Endodermal cell (in vitro differentiated cells): ENCODE measurements at regions not wholly inside any gene's neighbourhood (a gene's known extent, or its start where the extent isn't known, plus 50 kb on each side); places are given as distances from the start of the nearest gene placed in this dataset.

ENCODE experiments used
- DNase-seq: peaks from one replicate; pipeline ENCODE4 v3.0.0-alpha.2; 2017
- H3K27ac ChIP-seq: 2 replicates; pipeline ENCODE4 v1.5.1; 2013; ENCODE audit warnings: mild to moderate bottlenecking, low read depth, low read length, moderate library complexity
- H3K27me3 ChIP-seq: 2 replicates; pipeline ENCODE4 v1.6.1; 2013; ENCODE audit warnings: mild to moderate bottlenecking, low read length, moderate library complexity; ENCODE audit not compliant: insufficient read depth, control insufficient read depth, poor library complexity, severe bottlenecking
- H3K36me3 ChIP-seq: 2 replicates; pipeline ENCODE4 v1.7.0; 2013; ENCODE audit warnings: mild to moderate bottlenecking, low read length, moderate library complexity; ENCODE audit not compliant: control insufficient read depth, insufficient read depth
- H3K4me1 ChIP-seq: one replicate; pipeline ENCODE4 v1.7.0; 2013; ENCODE audit warnings: low read length; ENCODE audit not compliant: control insufficient read depth, insufficient read depth
- H3K4me3 ChIP-seq: 2 replicates; pipeline ENCODE4 v1.5.1; 2013; ENCODE audit warnings: mild to moderate bottlenecking, low read length, moderate library complexity
- H3K9ac ChIP-seq: 2 replicates; pipeline ENCODE4 v1.6.1; 2013; ENCODE audit warnings: mild to moderate bottlenecking, low read length, moderate library complexity; ENCODE audit not compliant: poor library complexity, severe bottlenecking; ENCODE audit errors: extremely low read depth
- H3K9me3 ChIP-seq: 2 replicates; pipeline ENCODE4 v1.6.1; 2013; ENCODE audit warnings: mild to moderate bottlenecking, low read length, moderate library complexity; ENCODE audit not compliant: control insufficient read depth
- H3K27ac Mint-ChIP-seq: 2 replicates; pipeline ENCODE4 v1.8.0; 2020; ENCODE audit warnings: mixed read lengths
- H3K27me3 Mint-ChIP-seq: 2 replicates; pipeline ENCODE4 v1.8.0; 2021; ENCODE audit warnings: mild to moderate bottlenecking, mixed read lengths; ENCODE audit not compliant: insufficient read depth
- H3K36me3 Mint-ChIP-seq: 2 replicates; pipeline ENCODE4 v1.8.0; 2020; ENCODE audit warnings: low read depth, mixed read lengths
- H3K4me1 Mint-ChIP-seq: 2 replicates; pipeline ENCODE4 v1.8.0; 2020; ENCODE audit warnings: mixed read lengths
- H3K4me3 Mint-ChIP-seq: 2 replicates; pipeline ENCODE4 v1.8.0; 2020; ENCODE audit warnings: mild to moderate bottlenecking, moderate library complexity, mixed read lengths
- H3K9me3 Mint-ChIP-seq: 2 replicates; pipeline ENCODE4 v1.8.0; 2020; ENCODE audit warnings: mild to moderate bottlenecking, mixed read lengths
- CTCF ChIP-seq: fragments of 200-600 bp; sonication (generic); conservative IDR thresholded peaks from 2 replicates; pipeline ENCODE4 v1.5.0; 2021; ENCODE audit warnings: antibody characterized with exemption, mild to moderate bottlenecking
- WGBS, 2 experiments: methylation state at CpG; one replicate each; pipeline versions ENCODE4 v1.1.5 to v1.1.7; 2013; ENCODE audit warnings: missing lambda C conversion rate in 2 of 2, mixed read lengths in 1 of 2; ENCODE audit not compliant: insufficient coverage in 1 of 2, insufficient read length in 1 of 2; 5-methylcytosine and 5-hydroxymethylcytosine counted together

GRCh38 chr1:244914761-244915160 is 50.4 kb upstream of the HNRNPU start:
- H3K4me1 Mint-ChIP-seq: no peaks in the 10 kb centered on the region
- no peak overlapping the region for H3K9ac ChIP-seq
- no peak overlapping the region for H3K27ac ChIP-seq
- H3K36me3 Mint-ChIP-seq: no peaks in the 10 kb centered on the region
- no peak overlapping the region for H3K27ac Mint-ChIP-seq
- no peaks in the 10 kb centered on the region for H3K4me1 ChIP-seq
- H3K9me3 ChIP-seq: no peaks in the 10 kb centered on the region
- peaks cover 26% of the 10 kb centered on the region for H3K27me3 Mint-ChIP-seq
- no peak for TF ChIP-seq CTCF
- no peak for DNase-seq
- 93 to 94% methylated on average over 2 to 4 of the region's 4 CpGs for whole genome bisulfite sequencing, 2 experiments
- no peak overlapping the region for H3K4me3 Mint-ChIP-seq
- H3K9me3 Mint-ChIP-seq: no peaks in the 10 kb centered on the region
- H3K4me3 ChIP-seq: no peak overlapping the region
- no peaks in the 10 kb centered on the region for H3K36me3 ChIP-seq
- H3K27me3 ChIP-seq: peaks cover 15% of the 10 kb centered on the region
